ENCODE measurements at regions not wholly inside any gene's neighbourhood (a gene's known extent, or its start where the extent isn't known, plus 50 kb on each side); places are given as distances from the start of the nearest gene placed in this dataset.

GRCh38 chr7:118606602-118607001, 382.1 kb downstream of the ANKRD7 start:
- Histone ChIP-seq H3K27ac (ENCODE audit: low read length) (no peak overlapping the region), H3K4me1 (ENCODE audit: insufficient read depth, low read length) (no peaks in the 10 kb centered on the region), H3K36me3 (ENCODE audit: insufficient read depth, low read length) (no peaks in the 10 kb centered on the region), H3K9me3 (ENCODE audit: insufficient read depth, low read length, severe bottlenecking) (no peaks in the 10 kb centered on the region), H3K9ac (ENCODE audit: low read depth, low read length) (no peak overlapping the region), H3K4me3 (ENCODE audit: low read depth in 1 of 2, low read length in 2 of 2) (no peak overlapping the region), H4K20me1 (ENCODE audit: insufficient read depth, low read length) (no peaks in the 10 kb centered on the region), H3K27me3 (ENCODE audit: insufficient read depth, low read length, poor library complexity) (no peaks in the 10 kb centered on the region), H2AFZ (ENCODE audit: low read depth, low read length) (no peak overlapping the region), H3K79me2 (ENCODE audit: insufficient read depth, low read length) (no peaks in the 10 kb centered on the region), H3K4me2 (ENCODE audit: insufficient read depth, low read length) (no peak overlapping the region)
- no peak for ATAC-seq (ENCODE audit: insufficient read depth, low read depth)
- DNase-seq = no peak
- TF ChIP-seq EZH2 (IDR thresholded peaks at IDR 0.05; ENCODE audit: borderline replicate concordance, low read depth, low read length, severe bottlenecking) (no peak), CTCF (IDR thresholded peaks at IDR 0.05; ENCODE audit: borderline replicate concordance, extremely low read depth, low read length, poor library complexity, severe bottlenecking) (no peak)

- Histone ChIP-seq H3K9me3 (ENCODE audit: insufficient read depth, low read length, severe bottlenecking) (no peaks in the 10 kb centered on the region), H3K4me1 (ENCODE audit: insufficient read depth, low read length) (no peaks in the 10 kb centered on the region), H3K36me3 (ENCODE audit: insufficient read depth, low read length) (no peaks in the 10 kb centered on the region), H3K27me3 (ENCODE audit: insufficient read depth, low read length, poor library complexity) (no peaks in the 10 kb centered on the region), H3K79me2 (ENCODE audit: insufficient read depth, low read length) (no peaks in the 10 kb centered on the region), H3K9ac (ENCODE audit: low read depth, low read length) (no peak overlapping the region), H2AFZ (ENCODE audit: low read depth, low read length) (no peak overlapping the region), H3K27ac (ENCODE audit: low read length) (no peak overlapping the region), H3K4me3 (ENCODE audit: low read depth in 1 of 2, low read length in 2 of 2) (no peak overlapping the region), H4K20me1 (ENCODE audit: insufficient read depth, low read length) (no peaks in the 10 kb centered on the region), H3K4me2 (ENCODE audit: insufficient read depth, low read length) (no peak overlapping the region)
- no peak for TF ChIP-seq EZH2 (IDR thresholded peaks at IDR 0.05; ENCODE audit: borderline replicate concordance, low read depth, low read length, severe bottlenecking)
- TF ChIP-seq CTCF (IDR thresholded peaks at IDR 0.05; ENCODE audit: borderline replicate concordance, extremely low read depth, low read length, poor library complexity, severe bottlenecking) = no peak
- no peak for DNase-seq
- no peak for ATAC-seq (ENCODE audit: insufficient read depth, low read depth)
These were observed 384.7 kb downstream of the ANKRD7 start for GRCh38 chr7:118609207-118609606.

GRCh38 chr7:118615681-118616080, 391.2 kb downstream of the ANKRD7 start:
- H3K4me2 ChIP-seq (ENCODE audit: insufficient read depth, low read length) = no peak overlapping the region
- H3K79me2 ChIP-seq (ENCODE audit: insufficient read depth, low read length) = no peaks in the 10 kb centered on the region
- H3K9ac ChIP-seq (ENCODE audit: low read depth, low read length) = no peak overlapping the region
- H3K4me1 ChIP-seq (ENCODE audit: insufficient read depth, low read length) = no peaks in the 10 kb centered on the region
- DNase-seq (no peak), ATAC-seq (ENCODE audit: insufficient read depth, low read depth) (no peak)
- no peaks in the 10 kb centered on the region for H4K20me1 ChIP-seq (ENCODE audit: insufficient read depth, low read length)
- peak overlapping the region; percentile 33 for H2AFZ ChIP-seq (ENCODE audit: low read depth, low read length)
- H3K27ac ChIP-seq (ENCODE audit: low read length) = no peak overlapping the region
- H3K4me3 ChIP-seq (ENCODE audit: low read depth in 1 of 2, low read length in 2 of 2) = no peak overlapping the region
- TF ChIP-seq EZH2 (IDR thresholded peaks at IDR 0.05; ENCODE audit: borderline replicate concordance, low read depth, low read length, severe bottlenecking) (no peak), CTCF (IDR thresholded peaks at IDR 0.05; ENCODE audit: borderline replicate concordance, extremely low read depth, low read length, poor library complexity, severe bottlenecking) (no peak)
- no peaks in the 10 kb centered on the region for H3K36me3 ChIP-seq (ENCODE audit: insufficient read depth, low read length)
- H3K9me3 ChIP-seq (ENCODE audit: insufficient read depth, low read length, severe bottlenecking) = no peaks in the 10 kb centered on the region
- H3K27me3 ChIP-seq (ENCODE audit: insufficient read depth, low read length, poor library complexity) = no peaks in the 10 kb centered on the region

GRCh38 chr7:118621810-118622360, 397.4 kb downstream of the ANKRD7 start:
- H3K9ac ChIP-seq (ENCODE audit: low read depth, low read length) = no peak overlapping the region
- H3K4me3 ChIP-seq (ENCODE audit: low read depth in 1 of 2, low read length in 2 of 2) = no peak overlapping the region
- H3K4me2 ChIP-seq (ENCODE audit: insufficient read depth, low read length) = no peak overlapping the region
- ATAC-seq (ENCODE audit: insufficient read depth, low read depth) (no peak), DNase-seq (no peak)
- H3K9me3 ChIP-seq (ENCODE audit: insufficient read depth, low read length, severe bottlenecking) = peaks cover 4% of the 10 kb centered on the region
- TF ChIP-seq CTCF (IDR thresholded peaks at IDR 0.05; ENCODE audit: borderline replicate concordance, extremely low read depth, low read length, poor library complexity, severe bottlenecking) = no peak
- TF ChIP-seq EZH2 (IDR thresholded peaks at IDR 0.05; ENCODE audit: borderline replicate concordance, low read depth, low read length, severe bottlenecking) = no peak
- H3K4me1 ChIP-seq (ENCODE audit: insufficient read depth, low read length) = no peaks in the 10 kb centered on the region
- H3K36me3 ChIP-seq (ENCODE audit: insufficient read depth, low read length) = no peaks in the 10 kb centered on the region
- no peaks in the 10 kb centered on the region for H4K20me1 ChIP-seq (ENCODE audit: insufficient read depth, low read length)
- H2AFZ ChIP-seq (ENCODE audit: low read depth, low read length) = no peak overlapping the region
- no peak overlapping the region for H3K27ac ChIP-seq (ENCODE audit: low read length)
- H3K79me2 ChIP-seq (ENCODE audit: insufficient read depth, low read length) = no peaks in the 10 kb centered on the region
- H3K27me3 ChIP-seq (ENCODE audit: insufficient read depth, low read length, poor library complexity) = no peaks in the 10 kb centered on the region

Measured in DND-41 (cell line).